ENCODE measurements at regions not wholly inside any gene's neighbourhood (a gene's known extent, or its start where the extent isn't known, plus 50 kb on each side); places are given as distances from the start of the nearest gene placed in this dataset.

DNA sequence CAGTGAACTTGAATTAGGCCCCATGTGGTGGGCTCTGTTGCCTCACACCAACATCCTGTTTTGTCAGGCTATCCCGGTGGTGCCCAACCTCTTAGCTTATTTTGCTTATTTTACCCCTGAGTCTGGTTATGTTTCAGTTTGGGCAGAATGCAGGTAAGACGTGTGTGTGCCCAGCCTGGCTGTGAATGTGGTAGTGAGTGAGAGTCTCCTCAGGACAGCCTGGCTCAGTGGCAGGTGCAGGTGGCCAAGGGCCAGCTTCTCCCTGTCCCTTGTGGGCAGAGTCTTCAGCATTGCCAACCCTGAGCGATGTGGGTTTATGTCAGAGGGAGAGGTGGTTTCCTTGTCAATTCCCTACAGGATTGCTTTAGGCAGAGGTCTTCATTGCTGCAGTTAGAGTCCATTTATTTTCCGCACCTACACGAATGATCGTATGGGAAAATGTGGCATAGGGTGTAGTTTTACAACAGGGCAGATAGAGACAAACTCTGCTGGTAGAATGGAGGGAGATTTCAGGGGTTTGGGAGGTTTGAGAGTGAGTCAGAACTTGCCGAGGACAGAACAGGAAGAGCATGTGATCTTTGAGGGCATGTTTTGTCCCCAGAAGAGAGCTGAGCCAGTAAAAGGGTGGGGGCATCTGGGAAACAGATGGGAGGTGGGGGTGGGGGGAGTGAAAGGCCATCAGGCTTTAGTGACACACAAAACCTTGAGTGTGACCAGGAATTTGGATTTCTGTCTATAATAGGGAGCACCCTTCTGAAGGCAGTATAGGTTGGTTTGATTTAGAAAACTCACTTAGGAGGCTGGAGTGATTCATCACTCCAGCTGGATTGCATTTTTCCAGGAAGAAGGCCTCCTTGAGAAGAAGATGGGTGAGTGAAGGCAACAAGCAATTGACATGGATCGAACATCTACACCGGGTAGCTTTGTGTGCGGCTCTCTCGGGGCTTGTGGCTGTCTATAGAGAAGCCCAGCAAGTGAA is 156.2 kb upstream of the CELF4 start:
- Histone ChIP-seq H3K4me3 (no peak overlapping the region), H3K9me3 (no peaks in the 10 kb centered on the region), H3K27ac (no peak overlapping the region), H3K4me1 (no peaks in the 10 kb centered on the region), H3K36me3 (no peaks in the 10 kb centered on the region), H3K27me3 (peaks cover 0 to 5% (median 0%) of the 10 kb centered on the region in 9 donors)
- 83 to 87% (median 86%) methylated on average over 11 of the region's 11 CpGs for WGBS, 4 donors
- intact Hi-C loops (cut with DNase I), result loop anchor here in 1 of 10 donors (5.0 kb wide), 1 partner anchor 35 kb away; no protein-coding TSS in a partner anchor
- ATAC-seq (no peak), DNase-seq (no peak)
- no peak for TF ChIP-seq POLR2A (IDR thresholded peaks at IDR 0.05)

DNA sequence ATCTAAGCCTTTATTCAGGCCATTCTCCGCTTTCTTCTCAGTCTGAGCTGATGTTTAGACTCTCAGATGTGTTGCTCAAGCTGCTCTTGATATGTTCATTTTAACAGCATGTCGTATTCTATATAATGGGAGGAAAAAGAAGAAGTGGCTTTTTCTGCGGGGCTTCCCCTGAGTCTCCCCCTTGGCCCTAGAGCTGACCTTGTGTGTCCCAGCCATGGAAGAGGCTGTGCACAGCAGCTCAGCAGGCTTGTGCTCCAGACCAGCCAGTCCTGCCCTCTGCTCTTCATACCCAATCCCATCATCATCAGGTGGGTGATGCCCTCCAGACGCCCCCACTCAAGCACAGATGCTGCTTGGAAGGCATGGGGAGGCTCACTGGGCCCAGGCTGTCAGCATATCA is 155.1 kb upstream of the CELF4 start:
- no peak for ATAC-seq

DNA sequence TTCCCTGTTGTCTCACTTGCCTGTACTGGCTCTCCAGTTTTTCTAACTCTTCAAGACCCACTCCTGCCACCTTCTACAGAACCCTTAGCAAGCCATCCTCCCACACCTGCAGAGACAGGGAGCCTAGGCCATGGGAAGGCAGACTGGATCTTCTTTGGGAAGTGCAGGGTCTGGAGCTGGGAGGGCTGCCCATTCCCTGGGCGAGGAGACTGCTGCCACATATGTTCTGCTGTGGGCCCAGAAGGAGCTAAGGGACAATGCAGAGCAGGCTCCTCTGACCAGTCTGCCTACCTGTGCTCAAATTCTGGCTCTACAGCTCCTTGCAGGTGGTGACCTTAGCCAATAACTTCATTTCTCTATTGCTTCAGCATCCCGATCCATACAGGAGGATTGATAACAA is 152.1 kb upstream of the CELF4 start:
- peaks cover 0 to 5% (median 0%) of the 10 kb centered on the region in 9 donors for H3K27me3 ChIP-seq
- TF ChIP-seq, protein P1, sequence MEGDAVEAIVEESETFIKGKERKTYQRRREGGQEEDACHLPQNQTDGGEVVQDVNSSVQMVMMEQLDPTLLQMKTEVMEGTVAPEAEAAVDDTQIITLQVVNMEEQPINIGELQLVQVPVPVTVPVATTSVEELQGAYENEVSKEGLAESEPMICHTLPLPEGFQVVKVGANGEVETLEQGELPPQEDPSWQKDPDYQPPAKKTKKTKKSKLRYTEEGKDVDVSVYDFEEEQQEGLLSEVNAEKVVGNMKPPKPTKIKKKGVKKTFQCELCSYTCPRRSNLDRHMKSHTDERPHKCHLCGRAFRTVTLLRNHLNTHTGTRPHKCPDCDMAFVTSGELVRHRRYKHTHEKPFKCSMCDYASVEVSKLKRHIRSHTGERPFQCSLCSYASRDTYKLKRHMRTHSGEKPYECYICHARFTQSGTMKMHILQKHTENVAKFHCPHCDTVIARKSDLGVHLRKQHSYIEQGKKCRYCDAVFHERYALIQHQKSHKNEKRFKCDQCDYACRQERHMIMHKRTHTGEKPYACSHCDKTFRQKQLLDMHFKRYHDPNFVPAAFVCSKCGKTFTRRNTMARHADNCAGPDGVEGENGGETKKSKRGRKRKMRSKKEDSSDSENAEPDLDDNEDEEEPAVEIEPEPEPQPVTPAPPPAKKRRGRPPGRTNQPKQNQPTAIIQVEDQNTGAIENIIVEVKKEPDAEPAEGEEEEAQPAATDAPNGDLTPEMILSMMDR (IDR thresholded peaks at IDR 0.05), result no peak
- no peak for TF ChIP-seq POLR2A (IDR thresholded peaks at IDR 0.05)
- no peaks in the 10 kb centered on the region for H3K4me1 ChIP-seq
- H3K9me3 ChIP-seq, result no peaks in the 10 kb centered on the region
- no peaks in the 10 kb centered on the region for H3K36me3 ChIP-seq
- ATAC-seq, result no peak
- WGBS, 4 donors, result 67 to 98% (median 84%) methylated on average over 2 of the region's 2 CpGs
- H3K4me3 ChIP-seq, result no peak overlapping the region
- H3K27ac ChIP-seq, result no peak overlapping the region
- no peak for DNase-seq
- intact Hi-C loops (cut with DNase I), result no loop called here

More for the DNA sequence above, 155.1 kb upstream of the CELF4 start:
- Histone ChIP-seq H3K27ac (no peak overlapping the region), H3K4me3 (no peak overlapping the region), H3K27me3 (peaks cover 0 to 5% (median 0%) of the 10 kb centered on the region in 9 donors), H3K9me3 (no peaks in the 10 kb centered on the region), H3K36me3 (no peaks in the 10 kb centered on the region), H3K4me1 (no peaks in the 10 kb centered on the region)
- 74 to 81% (median 79%) methylated on average over 4 of the region's 4 CpGs for WGBS, 4 donors
- no peak for DNase-seq
- intact Hi-C loops (cut with DNase I), result loop anchor here in 1 of 10 donors (5.0 kb wide), 1 partner anchor 33 kb away; no protein-coding TSS in a partner anchor
- TF ChIP-seq POLR2A (IDR thresholded peaks at IDR 0.05), result no peak
- TF ChIP-seq, protein P1 (IDR thresholded peaks at IDR 0.05), result no peak

DNA sequence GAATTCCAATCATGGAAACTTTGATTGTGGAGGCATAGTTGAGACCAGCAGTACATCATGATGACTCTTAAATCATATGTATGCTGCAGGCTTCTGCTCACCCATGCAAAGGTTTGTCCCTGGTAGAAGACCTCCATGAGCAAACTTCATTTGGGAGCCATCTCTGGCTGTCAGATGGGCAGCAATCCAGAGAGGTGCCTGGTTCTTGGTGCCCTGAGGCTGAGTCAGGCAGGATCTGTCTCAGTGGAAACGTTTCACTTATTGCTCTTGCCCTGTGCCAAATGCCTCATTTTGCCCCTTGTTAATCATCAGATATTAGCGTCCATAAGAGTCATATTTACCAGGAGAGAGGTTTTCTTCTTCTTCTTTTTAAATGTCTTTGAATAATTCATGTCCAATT is 151.5 kb upstream of the CELF4 start:
- no peaks in the 10 kb centered on the region for H3K36me3 ChIP-seq
- H3K9me3 ChIP-seq, result no peaks in the 10 kb centered on the region
- intact Hi-C loops (cut with DNase I), result no loop called here
- H3K27me3 ChIP-seq, result peaks cover 0 to 5% (median 0%) of the 10 kb centered on the region in 9 donors
- ATAC-seq, result no peak
- no peak overlapping the region for H3K27ac ChIP-seq
- H3K4me3 ChIP-seq, result no peak overlapping the region
- TF ChIP-seq, protein P1 (IDR thresholded peaks at IDR 0.05), result no peak
- TF ChIP-seq POLR2A (IDR thresholded peaks at IDR 0.05), result no peak
- H3K4me1 ChIP-seq, result no peaks in the 10 kb centered on the region
- 62 to 70% (median 67%) methylated on average over 2 of the region's 2 CpGs for WGBS, 4 donors
- no peak for DNase-seq
